K562 (cell line): ENCODE measurements at regions not wholly inside any gene's neighbourhood (a gene's known extent, or its start where the extent isn't known, plus 50 kb on each side); places are given as distances from the start of the nearest gene placed in this dataset.

ENCODE experiments used
- ATAC-seq: fragments of 200-7000 bp; cut with Tn5 transposase; 3 replicates; pipeline ENCODE4 v1.9.1; 2020; ENCODE audit warnings: moderate library complexity
- BruUV-seq: library from RNA; stranded (reverse); fragments of 400-500 nt; replicated peaks from 2 replicates; lab custom pipeline; 2021; lab: Mats Ljungman, UMichigan
- CTCF ChIA-PET: fragments of 300-600 bp; formaldehyde crosslinking; extraction: SDS; loops from one replicate; lab custom pipeline; 2021; ENCODE audit warnings: low intra/inter-chr PET ratio; lab: Yijun Ruan, JAX
- POLR2A ChIA-PET: fragments of 300-600, 350-650 bp; sonication (Branson Sonifier 250); formaldehyde crosslinking; extraction: SDS; loops from one replicate; lab custom pipeline; 2021; ENCODE audit warnings: antibody characterized with exemption, inconsistent platforms; lab: Yijun Ruan, JAX
- DNase-seq, 4 experiments: peaks; one replicate each; pipeline versions ENCODE4 v3.0.0 to v3.0.0-alpha.2; 2011 to 2018; ENCODE audit warnings: low spot score in 3 of 4, mixed read lengths in 3 of 4; ENCODE audit errors: extremely low read depth in 1 of 4
- FAIRE-seq: peaks from 2 replicates; lab custom pipeline; 2011; peaks lifted over from hg19 to GRCh38; lab: Jason Lieb, UNC
- H2AFZ ChIP-seq: 2 replicates; pipeline ENCODE4 v1.6.0; 2011; ENCODE audit warnings: low read depth, low read length, control low read depth, inconsistent platforms
- H3K27ac ChIP-seq: fragments of 200-600 bp; 3 replicates; pipeline ENCODE4 v1.8.0; 2011; ENCODE audit warnings: low read depth, mild to moderate bottlenecking, control low read depth, inconsistent platforms, low read length, moderate library complexity, mixed read lengths; ENCODE audit errors: extremely low read depth
- H3K27me3 ChIP-seq, 2 experiments: fragments of 300-600 bp in 1 of 2; 2 replicates in 1 of 2; 3 replicates in 1 of 2; pipeline versions ENCODE4 v1.6.0 to v1.8.0; 2011; ENCODE audit warnings: inconsistent platforms in 2 of 2, low read length in 2 of 2, mild to moderate bottlenecking in 1 of 2, mixed read lengths in 1 of 2, moderate library complexity in 1 of 2; ENCODE audit not compliant: control insufficient read depth in 2 of 2, insufficient read depth in 2 of 2
- H3K36me3 ChIP-seq: fragments of 300-600 bp; 3 replicates; pipeline ENCODE4 v1.8.0; 2011; ENCODE audit warnings: mild to moderate bottlenecking, low read length, inconsistent platforms; ENCODE audit not compliant: control insufficient read depth, insufficient read depth
- H3K4me1 ChIP-seq, 2 experiments: fragments of 200-600 bp in 1 of 2; replicated peaks in 1 of 2; 2 replicates in 1 of 2; 3 replicates in 1 of 2; pipeline versions ENCODE4 v1.5.1 to v1.8.0; 2011; ENCODE audit warnings: inconsistent platforms in 2 of 2, low read length in 2 of 2, mild to moderate bottlenecking in 1 of 2, mixed read lengths in 1 of 2, moderate library complexity in 1 of 2; ENCODE audit not compliant: control insufficient read depth in 2 of 2, insufficient read depth in 2 of 2
- H3K4me2 ChIP-seq: 2 replicates; pipeline ENCODE4 v1.6.1; 2011; ENCODE audit warnings: low read length, control low read depth, inconsistent platforms, mixed read lengths; ENCODE audit not compliant: insufficient read depth
- H3K4me3 ChIP-seq: fragments of 200-600 bp; sonication (generic), shearing (Covaris generic); 2 replicates; pipeline ENCODE4 v1.5.1; 2016; ENCODE audit warnings: control low read depth, inconsistent platforms
- H3K79me2 ChIP-seq: fragments of 200-600 bp; 3 replicates; pipeline ENCODE4 v1.8.0; 2011; ENCODE audit warnings: low read length, inconsistent platforms; ENCODE audit not compliant: control insufficient read depth, insufficient read depth
- H3K9ac ChIP-seq, 2 experiments: 2 replicates each; pipeline versions ENCODE4 v1.6.0 to v1.6.1; 2011; ENCODE audit warnings: low read depth in 2 of 2, low read length in 2 of 2, control low read depth in 1 of 2, inconsistent platforms in 1 of 2, mild to moderate bottlenecking in 1 of 2, mixed read lengths in 1 of 2; ENCODE audit not compliant: insufficient read depth in 1 of 2
- H3K9me1 ChIP-seq: one replicate; pipeline ENCODE4 v1.6.0; 2011; ENCODE audit warnings: inconsistent platforms, mild to moderate bottlenecking, low read length, moderate library complexity; ENCODE audit not compliant: control insufficient read depth, insufficient read depth
- H3K9me3 ChIP-seq: replicated peaks from 2 replicates; pipeline ENCODE4 v1.5.1; 2011; ENCODE audit warnings: low read depth, low read length, inconsistent platforms; ENCODE audit not compliant: control insufficient read depth, insufficient read depth
- H4K20me1 ChIP-seq: replicated peaks from 2 replicates; pipeline ENCODE4 v1.6.1; 2011; ENCODE audit warnings: low read length, inconsistent platforms, mixed read lengths; ENCODE audit not compliant: control insufficient read depth, insufficient read depth
- CHD7 ChIP-seq: fragments of 200-600 bp; sonication (generic); IDR thresholded peaks from one replicate; pipeline ENCODE4 v1.6.1; 2012; ENCODE audit warnings: mild to moderate bottlenecking, low read depth, low read length, inconsistent platforms
- COPS2 ChIP-seq: fragments of 450-650 bp; conservative IDR thresholded peaks from 2 replicates; pipeline ENCODE4 v1.6.1; 2016; ENCODE audit warnings: mild to moderate bottlenecking, moderate library complexity
- DPF2 ChIP-seq: fragments of 450-650 bp; IDR thresholded peaks from 2 replicates; pipeline ENCODE4 v1.6.1; 2016
- E2F5 ChIP-seq: sonication (generic); formaldehyde crosslinking; IDR thresholded peaks from 2 replicates; pipeline ENCODE4 v1.8.0; 2022; ENCODE audit warnings: mild to moderate bottlenecking, missing genetic modification reagents
- KAT7 ChIP-seq: sonication (generic); formaldehyde crosslinking; IDR thresholded peaks from 2 replicates; pipeline ENCODE4 v1.8.0; 2022; ENCODE audit warnings: missing genetic modification reagents, mild to moderate bottlenecking, borderline replicate concordance
- TCF3 ChIP-seq: sonication (generic); formaldehyde crosslinking; IDR thresholded peaks from 2 replicates; pipeline ENCODE4 v1.4.0; 2020; ENCODE audit warnings: mild to moderate bottlenecking, missing genetic modification reagents
- ZNF134 ChIP-seq: fragments of 250-450 bp; sonication (Bioruptor Pico); conservative IDR thresholded peaks from 2 replicates; pipeline ENCODE4 v1.4.0; 2020
- ZNF408 ChIP-seq: fragments of 250-450 bp; sonication (Bioruptor Pico); IDR thresholded peaks from 2 replicates; pipeline ENCODE4 v1.4.0; 2020; ENCODE audit warnings: low read depth, mild to moderate bottlenecking, moderate library complexity
- ZNF764 ChIP-seq: fragments of 250-450 bp; sonication (Bioruptor Pico); IDR thresholded peaks from 2 replicates; pipeline ENCODE4 v1.4.0; 2020; ENCODE audit warnings: low read depth, mild to moderate bottlenecking, moderate library complexity
- WGBS: fragments of 100-300 bp; shearing (Covaris generic); methylation state at CpG from one replicate; pipeline ENCODE4 v1.1.6; 2016; ENCODE audit warnings: low coverage, mixed read lengths; ENCODE audit not compliant: insufficient coverage; ENCODE audit errors: missing lambda C conversion rate; 5-methylcytosine and 5-hydroxymethylcytosine counted together
- in situ Hi-C: fragments of 300-500 bp; cut with MboI; formaldehyde crosslinking; loops from 4 replicates; pipeline ENCODE4 v1.15.0; 2018; ENCODE audit warnings: inconsistent platforms, mixed read lengths
- intact Hi-C: fragments of 100-400 bp; cut with micrococcal nuclease; formaldehyde crosslinking; loops from 2 replicates; pipeline ENCODE4 v1.14.2; 2022

- Histone ChIP-seq H3K4me3 (no peak overlapping the region), H3K36me3 (no peaks in the 10 kb centered on the region), H3K9me3 (no peaks in the 10 kb centered on the region), H3K27me3 (no peaks in the 10 kb centered on the region), H3K9ac (no peak overlapping the region), H3K9me1 (no peaks in the 10 kb centered on the region), H4K20me1 (no peaks in the 10 kb centered on the region), H3K4me1 (no peaks in the 10 kb centered on the region), H2AFZ (no peak overlapping the region), H3K27ac (no peak overlapping the region), H3K4me2 (no peak overlapping the region), H3K79me2 (no peaks in the 10 kb centered on the region)
- ATAC-seq (no peak), DNase-seq (no peak), FAIRE-seq (no peak)
- BruUV-seq = no TSS peak
- in situ Hi-C loops = no loop called here
- 3% methylated on average over 9 of the region's 13 CpGs for WGBS
- intact Hi-C loops = no loop called here
- ChIA-PET CTCF (no interaction called here), POLR2A (no interaction called here)
- no peak for TF ChIP-seq CHD7
- TF ChIP-seq DPF2 = no peak
- no peak for TF ChIP-seq COPS2
- TF ChIP-seq KAT7 = no peak
- TF ChIP-seq TCF3 (CRISPR knock-in tag) = no peak
- no peak for TF ChIP-seq ZNF764
- no peak for TF ChIP-seq E2F5
- TF ChIP-seq ZNF134 (CRISPR knock-in tag) = no peak
- no peak for TF ChIP-seq ZNF408 (CRISPR knock-in tag)
These were observed 707.6 kb upstream of the MDGA2 start for GRCh38 chr14:48382961-48383360.
